ENCODE measurements at regions not wholly inside any gene's neighbourhood (a gene's known extent, or its start where the extent isn't known, plus 50 kb on each side); places are given as distances from the start of the nearest gene placed in this dataset.

GRCh38 chr3:66809595-66809958 lies 188.5 kb upstream of the KBTBD8 start (continued):
- TF ChIP-seq ZBTB26 (tag by site-specific recombination; optimal IDR thresholded peaks at IDR 0.05), result no peak

DNA sequence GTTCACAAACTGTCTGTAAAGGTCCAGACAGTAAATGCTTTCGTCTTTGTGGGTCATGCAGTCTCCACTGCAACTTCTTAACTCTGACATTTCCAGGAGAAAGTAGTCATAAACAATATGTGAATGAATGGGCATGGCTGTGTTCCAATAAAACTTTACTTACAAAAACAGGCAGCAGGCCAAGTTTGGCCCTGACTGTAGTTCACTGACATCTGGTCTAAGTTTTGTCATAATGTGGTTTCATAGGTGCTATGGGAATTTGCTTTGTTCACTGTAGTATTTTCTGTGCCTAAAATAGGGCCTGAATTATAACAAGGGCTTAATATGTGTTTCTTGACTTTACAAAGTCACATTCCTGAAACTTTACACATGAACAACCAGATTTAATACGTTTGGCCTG lies 186.0 kb upstream of the KBTBD8 start:
- Histone ChIP-seq H3K9me3 (ENCODE audit: control insufficient read depth, insufficient read depth, low read depth, low read length) (no peaks in the 10 kb centered on the region), H3K4me3 (ENCODE audit: low read depth, low read length) (no peak overlapping the region), H3K27ac (ENCODE audit: extremely low read depth, low read depth, low read length) (no peak overlapping the region), H3K4me1 (ENCODE audit: control insufficient read depth, insufficient read depth, low read length) (no peaks in the 10 kb centered on the region), H3K36me3 (ENCODE audit: control insufficient read depth in 2 of 2, insufficient read depth in 1 of 2, low read length in 2 of 2) (no peaks in the 10 kb centered on the region)
- ChIA-PET CTCF (no interaction called here), POLR2A (no interaction called here)
- TF ChIP-seq TCF7L2 (IDR thresholded peaks at IDR 0.05; ENCODE audit: borderline replicate concordance, low read depth, low read length) (no peak), ZNF555 (tag by site-specific recombination; conservative IDR thresholded peaks at IDR 0.05) (no peak), ZNF311 (tag by site-specific recombination; IDR thresholded peaks at IDR 0.05; ENCODE audit: borderline replicate concordance) (no peak), SP7 (tag by site-specific recombination; IDR thresholded peaks at IDR 0.05) (no peak), ZNF157 (tag by site-specific recombination; IDR thresholded peaks at IDR 0.05) (no peak), GLIS1 (tag by site-specific recombination; IDR thresholded peaks at IDR 0.05) (no peak), INSM2 (tag by site-specific recombination; IDR thresholded peaks at IDR 0.05) (no peak), GFI1B (tag by site-specific recombination; IDR thresholded peaks at IDR 0.05) (no peak), ZNF571 (tag by site-specific recombination; IDR thresholded peaks at IDR 0.05) (no peak), ZNF639 (tag by site-specific recombination; IDR thresholded peaks at IDR 0.05) (no peak), KLF9 (tag by site-specific recombination; IDR thresholded peaks at IDR 0.05; ENCODE audit: low read depth) (no peak), ZBTB8A (tag by site-specific recombination; IDR thresholded peaks at IDR 0.05) (no peak), ZNF146 (tag by site-specific recombination; IDR thresholded peaks at IDR 0.05) (no peak), ZNF341 (tag by site-specific recombination; IDR thresholded peaks at IDR 0.05; ENCODE audit: low read depth) (no peak), ZNF2 (tag by site-specific recombination; IDR thresholded peaks at IDR 0.05) (no peak), ZEB2 (tag by site-specific recombination; IDR thresholded peaks at IDR 0.05) (no peak)
- TF ChIP-seq, protein P1, sequence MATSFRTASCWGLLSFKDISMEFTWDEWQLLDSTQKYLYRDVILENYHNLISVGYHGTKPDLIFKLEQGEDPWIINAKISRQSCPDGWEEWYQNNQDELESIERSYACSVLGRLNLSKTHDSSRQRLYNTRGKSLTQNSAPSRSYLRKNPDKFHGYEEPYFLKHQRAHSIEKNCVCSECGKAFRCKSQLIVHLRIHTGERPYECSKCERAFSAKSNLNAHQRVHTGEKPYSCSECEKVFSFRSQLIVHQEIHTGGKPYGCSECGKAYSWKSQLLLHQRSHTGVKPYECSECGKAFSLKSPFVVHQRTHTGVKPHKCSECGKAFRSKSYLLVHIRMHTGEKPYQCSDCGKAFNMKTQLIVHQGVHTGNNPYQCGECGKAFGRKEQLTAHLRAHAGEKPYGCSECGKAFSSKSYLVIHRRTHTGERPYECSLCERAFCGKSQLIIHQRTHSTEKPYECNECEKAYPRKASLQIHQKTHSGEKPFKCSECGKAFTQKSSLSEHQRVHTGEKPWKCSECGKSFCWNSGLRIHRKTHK (tag by site-specific recombination; IDR thresholded peaks at IDR 0.05), result no peak

GRCh38 chr3:66812741-66813140 lies 185.4 kb upstream of the KBTBD8 start:
- Histone ChIP-seq H3K9me3 (ENCODE audit: control insufficient read depth, insufficient read depth, low read depth, low read length) (no peaks in the 10 kb centered on the region), H3K4me1 (ENCODE audit: control insufficient read depth, insufficient read depth, low read length) (no peaks in the 10 kb centered on the region), H3K27ac (ENCODE audit: extremely low read depth, low read depth, low read length) (no peak overlapping the region), H3K36me3 (ENCODE audit: control insufficient read depth in 2 of 2, insufficient read depth in 1 of 2, low read length in 2 of 2) (no peaks in the 10 kb centered on the region), H3K4me3 (ENCODE audit: low read depth, low read length) (no peak overlapping the region)
- POLR2A ChIA-PET, result no interaction called here
- CTCF ChIA-PET, result no interaction called here
- TF ChIP-seq BCL6B (tag by site-specific recombination; IDR thresholded peaks at IDR 0.05) (no peak), ZNF623 (tag by site-specific recombination; IDR thresholded peaks at IDR 0.05) (peak; percentile 80), ZNF138 (tag by site-specific recombination; IDR thresholded peaks at IDR 0.05; ENCODE audit: borderline replicate concordance) (no peak)

Data from HEK293 (cell line).